ENCODE measurements at regions not wholly inside any gene's neighbourhood (a gene's known extent, or its start where the extent isn't known, plus 50 kb on each side); places are given as distances from the start of the nearest gene placed in this dataset.
"Not testable (repeated sequence)": the region's sequence is repeated elsewhere in the genome, so short reads cannot be mapped to it uniquely, and the experiment has no call there.

DNA sequence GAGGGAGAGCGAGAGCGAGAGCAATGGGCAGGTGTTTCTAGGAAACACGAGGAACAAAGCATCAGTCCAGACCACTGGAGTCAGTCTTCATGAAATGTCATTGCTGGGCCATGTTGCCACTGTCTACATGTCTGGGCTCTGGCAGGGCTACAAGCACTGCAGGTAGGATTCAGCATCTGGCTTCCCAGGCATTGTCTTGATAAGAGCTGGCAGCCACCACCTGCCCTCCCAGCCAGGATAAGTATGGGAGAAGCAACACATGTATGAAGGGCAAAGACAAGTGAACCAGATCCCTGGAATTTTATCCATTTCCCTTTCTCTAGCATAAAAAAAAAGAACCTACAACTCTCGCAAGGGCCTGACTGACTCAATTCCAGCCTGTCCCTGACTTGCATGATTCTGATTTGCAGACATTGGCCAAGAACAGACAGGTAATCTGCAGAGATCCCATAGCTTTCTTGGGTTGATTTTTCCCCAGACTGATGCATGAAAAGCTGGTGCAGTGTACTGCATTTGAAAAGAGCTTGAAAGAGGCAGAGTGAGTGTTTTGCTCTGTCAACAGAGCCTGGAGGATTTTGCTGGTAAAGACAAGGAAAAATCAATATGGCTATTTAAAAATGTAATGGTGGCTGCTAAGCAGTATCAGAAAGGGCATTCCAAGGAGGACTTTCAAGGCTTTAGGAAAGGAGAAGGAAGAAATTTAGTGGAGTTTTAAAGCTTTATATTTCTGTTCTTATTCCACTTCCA, 157.2 kb upstream of the MYRIP start (continued):
- no peak for TF ChIP-seq KLF10 (CRISPR knock-in tag; IDR thresholded peaks at IDR 0.05)
- no peak for TF ChIP-seq OTX1 (CRISPR knock-in tag; IDR thresholded peaks at IDR 0.05)
- no peak for TF ChIP-seq POLR2G (IDR thresholded peaks at IDR 0.05; ENCODE audit: low read depth, low read length)
- TF ChIP-seq NFYB (IDR thresholded peaks at IDR 0.05; ENCODE audit: extremely low read depth, insufficient read length), result no peak

DNA sequence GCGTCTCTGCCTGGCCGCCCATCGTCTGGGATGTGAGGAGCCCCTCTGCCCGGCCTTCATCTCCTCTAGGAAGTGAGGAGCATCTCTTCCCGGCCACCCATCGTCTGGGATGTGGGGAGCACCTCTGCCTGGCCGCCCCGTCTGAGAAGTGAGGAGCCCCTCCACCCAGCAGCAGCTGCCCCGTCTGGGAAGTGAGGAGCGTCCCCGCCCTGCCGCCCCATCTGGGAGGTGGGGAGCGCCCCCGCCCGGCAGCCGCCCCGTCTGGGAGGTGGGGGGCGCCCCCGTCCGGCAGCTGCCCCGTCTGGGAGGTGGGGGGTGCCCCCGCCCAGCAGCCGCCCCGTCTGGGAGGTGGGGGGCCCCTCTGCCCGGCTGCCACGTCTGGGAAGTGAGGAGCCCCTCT, 153.7 kb upstream of the MYRIP start:
- H2AFZ ChIP-seq (ENCODE audit: low read depth, low read length); H3K27ac ChIP-seq (ENCODE audit: extremely low read depth, low read depth, low read length); H3K27me3 ChIP-seq (ENCODE audit: control insufficient read depth in 2 of 2, insufficient read depth in 2 of 2, low read length in 2 of 2); H3K4me1 ChIP-seq (replicated peaks in 1 of 2; ENCODE audit: control insufficient read depth in 2 of 2, insufficient read depth in 2 of 2, low read length in 2 of 2); H3K9ac ChIP-seq (ENCODE audit: insufficient read depth in 1 of 2, low read depth in 2 of 2, low read length in 2 of 2); H3K79me2 ChIP-seq (ENCODE audit: control insufficient read depth, insufficient read depth, low read length); in situ Hi-C loops (cut with MboI); FAIRE-seq; intact Hi-C loops (cut with micrococcal nuclease); POLR2A ChIA-PET; CTCF ChIA-PET (ENCODE audit: low intra/inter-chr PET ratio); H4K20me1 ChIP-seq (replicated peaks; ENCODE audit: control insufficient read depth, insufficient read depth, low read length); H3K9me3 ChIP-seq (replicated peaks; ENCODE audit: control insufficient read depth, insufficient read depth, low read depth, low read length); BruUV-seq (replicated peaks); DNase-seq (ENCODE audit: extremely low read depth in 1 of 4, low spot score in 3 of 4); H3K9me1 ChIP-seq (ENCODE audit: control insufficient read depth, insufficient read depth, low read length); H3K36me3 ChIP-seq (ENCODE audit: control insufficient read depth, insufficient read depth, low read length); H3K4me3 ChIP-seq; H3K4me2 ChIP-seq (ENCODE audit: insufficient read depth, low read length); ATAC-seq: not testable (repeated sequence)
- TF ChIP-seq CTCF (IDR thresholded peaks at IDR 0.05 in 2 of 3, conservative IDR thresholded peaks at IDR 0.05 in 1 of 3; ENCODE audit: insufficient read depth in 2 of 3, low read depth in 1 of 3, low read length in 3 of 3), result peak in 2 of 3 experiments; percentile 15 to 30; a peak in 2 of 6 replicates
- 55% methylated on average over 8 of the region's 26 CpGs for WGBS (ENCODE audit: insufficient coverage, low coverage, missing lambda C conversion rate)

All from K562 (cell line).